HCT116 (cell line): ENCODE measurements at regions not wholly inside any gene's neighbourhood (a gene's known extent, or its start where the extent isn't known, plus 50 kb on each side); places are given as distances from the start of the nearest gene placed in this dataset.

Source experiments
- ATAC-seq: fragments of 200-7000 bp; cut with Tn5 transposase; 2 replicates; pipeline ENCODE4 v1.9.1; 2020; ENCODE audit warnings: mild to moderate bottlenecking, moderate library complexity
- BruUV-seq: library from RNA; stranded (reverse); fragments of 400-500 nt; replicated peaks from 2 replicates; lab custom pipeline; 2021; lab: Mats Ljungman, UMichigan
- CTCF ChIA-PET: fragments of 300-600 bp; sonication (Branson Sonifier 250); formaldehyde crosslinking; loops from one replicate; lab custom pipeline; 2021; ENCODE audit warnings: antibody characterized with exemption; lab: Charles Lee
- POLR2A ChIA-PET: fragments of 300-600, 350-600 bp; sonication (Branson Sonifier 250); formaldehyde crosslinking; loops from one replicate; lab custom pipeline; 2021; ENCODE audit warnings: antibody characterized with exemption; lab: Charles Lee
- RAD21 ChIA-PET, 2 experiments: fragments of 300-600 bp; sonication (Branson Sonifier 250); formaldehyde crosslinking; loops; one replicate each; lab custom pipeline; 2023; ENCODE audit warnings: low total read pairs in 2 of 2; ENCODE audit not compliant: uncharacterized antibody in 2 of 2, unreplicated experiment in 2 of 2, low non-redundant PET in 1 of 2; lab: Charles Lee
- DNase-seq: peaks from one replicate; pipeline ENCODE4 v3.0.0-alpha.2; 2010; ENCODE audit warnings: low read depth, low spot score
- H2AFZ ChIP-seq: fragments of 200-600 bp; shearing (Covaris generic), sonication (generic); 2 replicates; pipeline ENCODE4 v1.6.1; 2017; ENCODE audit warnings: low read depth, mixed run types, mixed read lengths, antibody characterized with exemption, low read length; ENCODE audit not compliant: poor library complexity, severe bottlenecking
- H3K27ac ChIP-seq: 2 replicates; pipeline ENCODE4 v1.5.1; 2012; ENCODE audit warnings: low read depth, low read length
- H3K27me3 ChIP-seq: fragments of 200-600 bp; sonication (generic); 2 replicates; pipeline ENCODE4 v1.6.1; 2016; ENCODE audit warnings: mixed run types, low read length, mixed read lengths; ENCODE audit not compliant: insufficient read depth
- H3K36me3 ChIP-seq, 2 experiments: fragments of 200-500 bp in 1 of 2; fragments of 200-600 bp in 1 of 2; sonication (Bioruptor generic) in 1 of 2; sonication (generic) in 1 of 2; 2 replicates each; pipeline versions ENCODE4 v1.5.1 to v1.6.1; 2014 to 2016; ENCODE audit warnings: low read length in 2 of 2, inconsistent platforms in 1 of 2, mixed read lengths in 1 of 2, mixed run types in 1 of 2; ENCODE audit not compliant: insufficient read depth in 2 of 2, control insufficient read depth in 1 of 2
- H3K4me1 ChIP-seq, 2 experiments: fragments of 200-600 bp in 1 of 2; sonication (generic) in 1 of 2; 2 replicates each; pipeline versions ENCODE4 v1.5.1 to v1.6.1; 2012 to 2017; ENCODE audit warnings: low read length in 2 of 2, inconsistent platforms in 1 of 2, mild to moderate bottlenecking in 1 of 2, mixed read lengths in 1 of 2, mixed run types in 1 of 2, moderate library complexity in 1 of 2; ENCODE audit not compliant: insufficient read depth in 2 of 2, control insufficient read depth in 1 of 2
- H3K4me2 ChIP-seq: fragments of 200-600 bp; sonication (generic); 2 replicates; pipeline ENCODE4 v1.6.1; 2017; ENCODE audit warnings: mixed run types, low read length, mixed read lengths
- H3K4me3 ChIP-seq, 2 experiments: fragments of 200-600 bp in 1 of 2; sonication (generic) in 1 of 2; replicated peaks in 1 of 2; 2 replicates each; pipeline ENCODE4 v1.5.1; 2011 to 2016; ENCODE audit warnings: low read length in 2 of 2, control low read depth in 1 of 2, low read depth in 1 of 2, mild to moderate bottlenecking in 1 of 2, mixed read lengths in 1 of 2, mixed run types in 1 of 2
- H3K79me2 ChIP-seq: fragments of 200-600 bp; sonication (generic); 2 replicates; pipeline ENCODE4 v1.6.1; 2017; ENCODE audit warnings: mild to moderate bottlenecking, mixed run types, low read length, moderate library complexity, mixed read lengths; ENCODE audit not compliant: insufficient read depth
- H3K9ac ChIP-seq: fragments of 200-600 bp; sonication (generic); 2 replicates; pipeline ENCODE4 v1.6.1; 2016; ENCODE audit warnings: low read length, mixed read lengths
- H3K9me2 ChIP-seq: fragments of 200-600 bp; sonication (generic), shearing (Covaris generic); 2 replicates; pipeline ENCODE4 v1.6.1; 2017; ENCODE audit warnings: mixed run types, mild to moderate bottlenecking, moderate library complexity; ENCODE audit not compliant: insufficient read depth
- H3K9me3 ChIP-seq, 2 experiments: fragments of 200-500 bp in 1 of 2; fragments of 200-600 bp in 1 of 2; sonication (Bioruptor generic) in 1 of 2; sonication (generic) in 1 of 2; 2 replicates each; pipeline ENCODE4 v1.6.1; 2014 to 2017; ENCODE audit warnings: low read length in 2 of 2, mixed read lengths in 2 of 2, inconsistent platforms in 1 of 2, low read depth in 1 of 2, mild to moderate bottlenecking in 1 of 2, mixed run types in 1 of 2, moderate library complexity in 1 of 2; ENCODE audit not compliant: control insufficient read depth in 1 of 2, insufficient read depth in 1 of 2
- H4K20me1 ChIP-seq: fragments of 200-600 bp; sonication (generic), shearing (Covaris generic); 2 replicates; pipeline ENCODE4 v1.6.1; 2017; ENCODE audit warnings: mixed run types, mild to moderate bottlenecking, moderate library complexity; ENCODE audit not compliant: insufficient read depth
- CBX3 ChIP-seq: IDR thresholded peaks from 2 replicates; pipeline ENCODE4 v1.6.1; 2012; ENCODE audit warnings: low read depth
- CEBPB ChIP-seq: IDR thresholded peaks from 2 replicates; pipeline ENCODE4 v1.6.1; 2012; ENCODE audit warnings: low read depth
- CTCF ChIP-seq, 3 experiments: fragments of 200-600 bp in 1 of 3; sonication (generic) in 1 of 3; IDR thresholded peaks in 2 of 3; conservative IDR thresholded peaks in 1 of 3; 2 replicates each; pipeline ENCODE4 v1.5.1; 2012 to 2017; ENCODE audit warnings: low read depth in 2 of 3, low read length in 2 of 3, antibody characterized with exemption in 1 of 3, borderline replicate concordance in 1 of 3, control low read depth in 1 of 3, mild to moderate bottlenecking in 1 of 3, mixed read lengths in 1 of 3, mixed run types in 1 of 3, moderate library complexity in 1 of 3; ENCODE audit not compliant: insufficient read depth in 1 of 3
- EGR1 ChIP-seq: IDR thresholded peaks from 2 replicates; pipeline ENCODE4 v1.6.1; 2012; ENCODE audit warnings: low read depth
- EZH2 ChIP-seq: fragments of 200-600 bp; sonication (generic); IDR thresholded peaks from 2 replicates; pipeline ENCODE4 v1.6.1; 2017; ENCODE audit warnings: antibody characterized with exemption, mixed run types
- EZH2phosphoT487 ChIP-seq: fragments of 200-600 bp; IDR thresholded peaks from 2 replicates; pipeline ENCODE4 v1.6.1; 2018; ENCODE audit warnings: antibody characterized with exemption, borderline replicate concordance
- FOSL1 ChIP-seq: IDR thresholded peaks from 2 replicates; pipeline ENCODE4 v1.6.1; 2012; ENCODE audit warnings: low read depth
- JUND ChIP-seq: IDR thresholded peaks from 2 replicates; pipeline ENCODE4 v1.6.1; 2012
- POLR2A ChIP-seq: IDR thresholded peaks from 2 replicates; pipeline ENCODE4 v1.7.0; 2011; ENCODE audit warnings: borderline replicate concordance; ENCODE audit not compliant: insufficient read depth, insufficient read length; ENCODE audit errors: extremely low read depth
- RAD21 ChIP-seq: IDR thresholded peaks from 2 replicates; pipeline ENCODE4 v1.6.1; 2012; ENCODE audit warnings: low read depth, mild to moderate bottlenecking
- SP1 ChIP-seq: IDR thresholded peaks from 2 replicates; pipeline ENCODE4 v1.6.1; 2012; ENCODE audit warnings: low read depth
- SRF ChIP-seq: IDR thresholded peaks from 2 replicates; pipeline ENCODE4 v1.6.1; 2012; ENCODE audit warnings: low read depth
- TCF7L2 ChIP-seq: IDR thresholded peaks from 2 replicates; pipeline ENCODE4 v1.7.0; 2011; ENCODE audit warnings: borderline replicate concordance, inconsistent platforms; ENCODE audit not compliant: insufficient read depth, insufficient read length; ENCODE audit errors: extremely low read depth
- YY1 ChIP-seq: IDR thresholded peaks from 2 replicates; pipeline ENCODE4 v1.6.1; 2011; ENCODE audit warnings: low read length, low read depth, moderate library complexity, mild to moderate bottlenecking; ENCODE audit not compliant: insufficient replicate concordance; ENCODE audit errors: extremely low read depth
- ZBTB33 ChIP-seq: IDR thresholded peaks from 2 replicates; pipeline ENCODE4 v1.6.1; 2011; ENCODE audit warnings: mild to moderate bottlenecking, low read length, moderate library complexity; ENCODE audit not compliant: insufficient replicate concordance; ENCODE audit errors: extremely low read depth
- ZNF274 ChIP-seq: fragments of 200-500 bp; sonication (Bioruptor generic); IDR thresholded peaks from 2 replicates; pipeline ENCODE4 v1.6.1; 2014; ENCODE audit warnings: mild to moderate bottlenecking, low read depth, low read length, inconsistent platforms
- intact Hi-C: fragments of 100-400 bp; cut with micrococcal nuclease; formaldehyde crosslinking; loops from 2 replicates; pipeline ENCODE4 v1.10.0; 2022
- TF ChIP-seq, protein P1 (sequence below): IDR thresholded peaks from 2 replicates; pipeline ENCODE4 v1.6.1; 2012

DNA sequence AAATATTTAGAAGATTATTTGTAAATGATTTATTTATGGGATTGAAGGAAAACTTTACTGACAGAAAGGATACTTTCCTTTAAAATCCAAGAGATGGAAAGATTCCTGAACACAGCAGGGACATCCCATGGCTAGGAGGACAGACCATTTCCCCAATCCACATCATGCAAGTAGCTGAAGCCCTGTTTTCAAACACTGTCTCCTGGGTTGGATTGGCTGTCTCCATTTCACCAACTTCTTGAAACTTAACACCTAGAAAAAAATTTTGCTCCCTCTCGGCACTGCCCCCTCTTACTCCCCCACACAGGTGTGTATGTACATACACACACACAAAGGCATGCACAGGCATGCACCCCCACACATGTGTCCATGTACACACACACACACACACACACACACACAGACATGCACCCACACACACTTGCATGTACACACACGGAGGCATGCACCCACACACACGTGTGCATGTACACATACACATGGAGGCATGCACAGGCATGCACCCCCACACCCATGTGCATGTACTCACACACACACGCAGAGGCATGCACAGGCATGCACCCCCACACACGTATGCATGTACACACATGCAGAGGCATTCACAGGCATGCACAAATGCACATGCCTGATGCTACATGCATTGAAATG, 320.0 kb downstream of the CHRM3 start:
- H3K79me2 ChIP-seq, result no peaks in the 10 kb centered on the region
- H3K9ac ChIP-seq, result no peak overlapping the region
- no peak overlapping the region for H3K4me2 ChIP-seq
- TF ChIP-seq, protein P1, sequence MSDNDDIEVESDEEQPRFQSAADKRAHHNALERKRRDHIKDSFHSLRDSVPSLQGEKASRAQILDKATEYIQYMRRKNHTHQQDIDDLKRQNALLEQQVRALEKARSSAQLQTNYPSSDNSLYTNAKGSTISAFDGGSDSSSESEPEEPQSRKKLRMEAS, result no peak
- TF ChIP-seq SP1 (no peak), CBX3 (no peak)
- no peaks in the 10 kb centered on the region for H4K20me1 ChIP-seq
- RAD21 ChIA-PET, result no interaction called here
- no peaks in the 10 kb centered on the region for H3K9me2 ChIP-seq
- intact Hi-C loops, result no loop called here
- POLR2A ChIA-PET, result no interaction called here
- DNase-seq (no peak), ATAC-seq (no peak)
- CTCF ChIA-PET, result no interaction called here
- no peaks in the 10 kb centered on the region for H3K4me1 ChIP-seq
- peaks cover 15 to 22% of the 10 kb centered on the region in 2 experiments; a peak in 2 of 4 replicates for H3K9me3 ChIP-seq
- BruUV-seq, result no TSS peak
- H3K27ac ChIP-seq, result no peak overlapping the region
- H2AFZ ChIP-seq, result no peak overlapping the region
- H3K4me3 ChIP-seq, result no peak overlapping the region
- H3K27me3 ChIP-seq, result no peaks in the 10 kb centered on the region
- H3K36me3 ChIP-seq, result no peaks in the 10 kb centered on the region

GRCh38 chr1:239707615-239708014, 321.2 kb downstream of the CHRM3 start:
- Histone ChIP-seq H3K4me3 (no peak overlapping the region), H3K9me2 (no peaks in the 10 kb centered on the region), H3K27me3 (no peaks in the 10 kb centered on the region), H3K9me3 (peaks cover 12 to 25% of the 10 kb centered on the region in 2 experiments; a peak in 2 of 4 replicates), H3K4me2 (no peak overlapping the region), H3K9ac (no peak overlapping the region), H2AFZ (no peak overlapping the region), H3K36me3 (no peaks in the 10 kb centered on the region), H3K4me1 (no peaks in the 10 kb centered on the region), H3K27ac (no peak overlapping the region), H3K79me2 (no peaks in the 10 kb centered on the region), H4K20me1 (no peaks in the 10 kb centered on the region)
- intact Hi-C loops, result no loop called here
- no TSS peak for BruUV-seq
- ATAC-seq (no peak), DNase-seq (no peak)
- ChIA-PET POLR2A (no interaction called here), CTCF (no interaction called here), RAD21 (no interaction called here)
- TF ChIP-seq, protein P1, result no peak
- TF ChIP-seq ZNF274 (no peak), JUND (no peak), EZH2 (no peak), EGR1 (no peak), TCF7L2 (no peak), SRF (no peak), RAD21 (no peak), POLR2A (no peak), CTCF (IDR thresholded peaks at IDR 0.05 in 2 of 3, conservative IDR thresholded peaks at IDR 0.05 in 1 of 3; ENCODE audit: borderline replicate concordance in 1 of 3, insufficient read depth in 1 of 3, low read depth in 2 of 3, low read length in 2 of 3) (no peak), YY1 (no peak), FOSL1 (no peak), ZBTB33 (no peak), CEBPB (no peak), EZH2phosphoT487 (no peak)
